Esophagus muscularis mucosa (tissue), 4 donors: ENCODE measurements at regions not wholly inside any gene's neighbourhood (a gene's known extent, or its start where the extent isn't known, plus 50 kb on each side); places are given as distances from the start of the nearest gene placed in this dataset.

ENCODE experiments used
- DNase-seq: peaks from one replicate; pipeline ENCODE4 v3.0.0-alpha.2; 2017; ENCODE audit errors: extremely low spot score
- H3K27ac ChIP-seq, 4 donors: fragments of 200-600 bp; sonication (generic); replicated peaks in 1 of 4; 1 replicate in 3 of 4; 2 replicates in 1 of 4; pipeline ENCODE4 v1.5.1; 2016 to 2019; ENCODE audit warnings: mild to moderate bottlenecking in 1 of 4
- H3K27me3 ChIP-seq, 4 donors: fragments of 200-600 bp; sonication (generic); one replicate each; pipeline versions ENCODE4 v1.5.1 to v1.6.0; 2016 to 2019
- H3K36me3 ChIP-seq, 4 donors: fragments of 200-600 bp; sonication (generic); one replicate each; pipeline ENCODE4 v1.5.1; 2016 to 2019
- H3K4me1 ChIP-seq, 4 donors: fragments of 200-600 bp; sonication (generic); one replicate each; pipeline ENCODE4 v1.5.1; 2016 to 2019
- H3K4me3 ChIP-seq, 4 donors: fragments of 200-600 bp; sonication (generic); 1 replicate in 2 of 4; 2 replicates in 2 of 4; pipeline ENCODE4 v1.5.1; 2016 to 2019; ENCODE audit warnings: mild to moderate bottlenecking in 4 of 4, moderate library complexity in 1 of 4
- H3K9me3 ChIP-seq, 4 donors: fragments of 200-600 bp; sonication (generic); 1 replicate in 3 of 4; 2 replicates in 1 of 4; pipeline ENCODE4 v1.5.1; 2016 to 2019
- EP300 ChIP-seq: sonication (generic); formaldehyde crosslinking; IDR thresholded peaks from one replicate; pipeline ENCODE4 v1.6.1; 2017; ENCODE audit warnings: antibody characterized with exemption
- POLR2A ChIP-seq: fragments of 450-650 bp; IDR thresholded peaks from one replicate; pipeline ENCODE4 v1.6.1; 2017; ENCODE audit warnings: antibody characterized with exemption, moderate library complexity, mild to moderate bottlenecking, low read depth
- POLR2AphosphoS5 ChIP-seq, 2 donors: sonication (generic); formaldehyde crosslinking; IDR thresholded peaks; one replicate each; pipeline ENCODE4 v1.6.1; 2017; ENCODE audit warnings: antibody characterized with exemption in 2 of 2
- WGBS: methylation state at CpG from one replicate; pipeline ENCODE4 v1.1.5; 2018; 5-methylcytosine and 5-hydroxymethylcytosine counted together
- intact Hi-C: fragments of 100-400 bp; cut with DNase I; formaldehyde crosslinking; loops from one replicate; pipeline ENCODE4 v1.15.1; 2023
- TF ChIP-seq, protein P1 (sequence below), 3 experiments: fragments of 200-600 bp in 2 of 3; fragments of 450-650 bp in 1 of 3; sonication (generic) in 2 of 3; IDR thresholded peaks; one replicate each; pipeline ENCODE4 v1.5.1; 2017 to 2019; ENCODE audit warnings: antibody characterized with exemption in 3 of 3, mild to moderate bottlenecking in 2 of 3, moderate library complexity in 1 of 3

DNA sequence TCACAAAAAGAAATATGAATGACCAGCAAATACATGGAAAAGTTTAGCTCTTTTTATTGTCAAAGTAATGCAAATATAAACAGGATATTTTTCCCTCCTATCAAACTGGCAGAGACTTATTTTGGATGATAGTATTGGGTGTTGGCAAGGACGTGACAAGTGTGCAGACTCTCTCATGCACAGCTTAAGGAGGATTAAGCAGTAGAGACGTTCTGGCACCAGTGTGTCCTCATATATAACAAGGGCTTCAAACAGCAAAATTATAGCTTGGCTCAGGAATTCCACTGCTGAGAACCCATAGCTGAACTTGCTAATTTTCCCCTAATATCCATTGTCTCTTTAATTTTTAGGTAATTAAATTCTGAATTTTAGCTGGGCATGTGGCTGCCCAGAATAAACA, 114.4 kb downstream of the FAM124B start:
- TF ChIP-seq POLR2AphosphoS5 (IDR thresholded peaks at IDR 0.05) (no peak), EP300 (no peak), POLR2A (no peak)
- TF ChIP-seq, protein P1, sequence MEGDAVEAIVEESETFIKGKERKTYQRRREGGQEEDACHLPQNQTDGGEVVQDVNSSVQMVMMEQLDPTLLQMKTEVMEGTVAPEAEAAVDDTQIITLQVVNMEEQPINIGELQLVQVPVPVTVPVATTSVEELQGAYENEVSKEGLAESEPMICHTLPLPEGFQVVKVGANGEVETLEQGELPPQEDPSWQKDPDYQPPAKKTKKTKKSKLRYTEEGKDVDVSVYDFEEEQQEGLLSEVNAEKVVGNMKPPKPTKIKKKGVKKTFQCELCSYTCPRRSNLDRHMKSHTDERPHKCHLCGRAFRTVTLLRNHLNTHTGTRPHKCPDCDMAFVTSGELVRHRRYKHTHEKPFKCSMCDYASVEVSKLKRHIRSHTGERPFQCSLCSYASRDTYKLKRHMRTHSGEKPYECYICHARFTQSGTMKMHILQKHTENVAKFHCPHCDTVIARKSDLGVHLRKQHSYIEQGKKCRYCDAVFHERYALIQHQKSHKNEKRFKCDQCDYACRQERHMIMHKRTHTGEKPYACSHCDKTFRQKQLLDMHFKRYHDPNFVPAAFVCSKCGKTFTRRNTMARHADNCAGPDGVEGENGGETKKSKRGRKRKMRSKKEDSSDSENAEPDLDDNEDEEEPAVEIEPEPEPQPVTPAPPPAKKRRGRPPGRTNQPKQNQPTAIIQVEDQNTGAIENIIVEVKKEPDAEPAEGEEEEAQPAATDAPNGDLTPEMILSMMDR (IDR thresholded peaks at IDR 0.05) = no peak

GRCh38 chr2:224286923-224287322, 115.0 kb downstream of the FAM124B start:
- no peaks in the 10 kb centered on the region for H3K27me3 ChIP-seq
- no peak overlapping the region for H3K4me3 ChIP-seq
- WGBS = 71% methylated on average over 2 of the region's 2 CpGs
- TF ChIP-seq POLR2AphosphoS5 (IDR thresholded peaks at IDR 0.05) (no peak), POLR2A (no peak), EP300 (no peak)
- TF ChIP-seq, protein P1 (IDR thresholded peaks at IDR 0.05) = no peak
- no peak overlapping the region for H3K27ac ChIP-seq
- intact Hi-C loops = no loop called here
- H3K9me3 ChIP-seq = no peaks in the 10 kb centered on the region
- H3K36me3 ChIP-seq = no peaks in the 10 kb centered on the region
- DNase-seq = no peak
- no peaks in the 10 kb centered on the region for H3K4me1 ChIP-seq

More for the DNA sequence above, 114.4 kb downstream of the FAM124B start:
- Histone ChIP-seq H3K27me3 (no peaks in the 10 kb centered on the region), H3K27ac (no peak overlapping the region), H3K36me3 (no peaks in the 10 kb centered on the region), H3K4me1 (no peaks in the 10 kb centered on the region), H3K9me3 (no peaks in the 10 kb centered on the region), H3K4me3 (no peak overlapping the region)
- 61% methylated on average over 2 of the region's 2 CpGs for WGBS
- intact Hi-C loops = no loop called here
- no peak for DNase-seq

- no peak overlapping the region for H3K27ac ChIP-seq
- H3K4me3 ChIP-seq = no peak overlapping the region
- H3K4me1 ChIP-seq = no peaks in the 10 kb centered on the region
- TF ChIP-seq POLR2AphosphoS5 (IDR thresholded peaks at IDR 0.05) (no peak), POLR2A (no peak)
- TF ChIP-seq, protein P1 (IDR thresholded peaks at IDR 0.05) = peak; percentile 57 to 70 (median 68)
- WGBS = 43% methylated on average over 1 of the region's 1 CpG
- no peak for DNase-seq
- no peaks in the 10 kb centered on the region for H3K36me3 ChIP-seq
- no peaks in the 10 kb centered on the region for H3K9me3 ChIP-seq
- intact Hi-C loops = loop anchor here (1.0 to 2.0 kb wide), 2 partner anchors 290 to 314 kb away; no protein-coding TSS in a partner anchor
- H3K27me3 ChIP-seq = no peaks in the 10 kb centered on the region
Measured at GRCh38 chr2:224284134-224284946, 117.6 kb downstream of the FAM124B start.

- Histone ChIP-seq H3K4me3 (no peak overlapping the region), H3K9me3 (no peaks in the 10 kb centered on the region), H3K27me3 (no peaks in the 10 kb centered on the region), H3K36me3 (no peaks in the 10 kb centered on the region), H3K27ac (no peak overlapping the region), H3K4me1 (no peaks in the 10 kb centered on the region)
- TF ChIP-seq POLR2AphosphoS5 (IDR thresholded peaks at IDR 0.05) = no peak
- TF ChIP-seq POLR2A = no peak
- TF ChIP-seq EP300 = no peak
- TF ChIP-seq, protein P1 (IDR thresholded peaks at IDR 0.05) = no peak
- WGBS = 80% methylated on average over 7 of the region's 8 CpGs
- intact Hi-C loops = no loop called here
- no peak for DNase-seq
Measured at GRCh38 chr2:224283466-224283965, 118.4 kb downstream of the FAM124B start.
